ENCODE measurements at regions not wholly inside any gene's neighbourhood (a gene's known extent, or its start where the extent isn't known, plus 50 kb on each side); places are given as distances from the start of the nearest gene placed in this dataset.

GRCh38 chr5:174828804-174829510 is 104.6 kb downstream of the MSX2 start:
- TF ChIP-seq CTCF (IDR thresholded peaks at IDR 0.05; ENCODE audit: control insufficient read depth, insufficient read depth, low read depth, low read length, missing control alignments), result no peak
- DNase-seq (ENCODE audit: low read depth), result peak; percentile 64
- H3K4me3 ChIP-seq (ENCODE audit: control insufficient read depth, low read depth, low read length), result no peak overlapping the region

GRCh38 chr5:174827558-174827957 is 103.2 kb downstream of the MSX2 start:
- no peak for TF ChIP-seq CTCF (IDR thresholded peaks at IDR 0.05; ENCODE audit: control insufficient read depth, insufficient read depth, low read depth, low read length, missing control alignments)
- peak; percentile 74 for DNase-seq (ENCODE audit: low read depth)
- H3K4me3 ChIP-seq (ENCODE audit: control insufficient read depth, low read depth, low read length), result no peak overlapping the region

DNA sequence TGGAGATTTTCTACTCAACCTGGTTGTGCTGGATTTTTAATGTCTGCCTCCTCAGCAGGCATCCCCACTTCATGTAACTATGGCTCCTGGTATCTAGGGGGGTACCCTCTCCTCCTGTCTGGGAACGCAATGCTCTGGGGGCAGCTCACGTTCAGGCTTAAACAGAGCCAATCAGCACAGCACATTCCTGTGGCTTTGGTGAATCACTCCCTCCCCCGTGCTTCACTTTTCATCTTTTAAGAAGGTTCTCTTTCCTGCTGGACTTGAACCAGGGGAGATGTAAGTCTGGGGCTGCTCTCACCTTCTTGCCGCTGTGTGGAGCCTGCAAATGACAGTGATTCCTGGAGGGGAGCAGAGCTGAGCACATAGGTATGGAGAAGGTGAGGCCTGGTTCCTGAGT is 101.2 kb downstream of the MSX2 start:
- TF ChIP-seq CTCF (IDR thresholded peaks at IDR 0.05; ENCODE audit: control insufficient read depth, insufficient read depth, low read depth, low read length, missing control alignments), result no peak
- H3K4me3 ChIP-seq (ENCODE audit: control insufficient read depth, low read depth, low read length), result no peak overlapping the region; the same call in none of the 2 replicates
- DNase-seq (ENCODE audit: low read depth), result peak; percentile 40

DNA sequence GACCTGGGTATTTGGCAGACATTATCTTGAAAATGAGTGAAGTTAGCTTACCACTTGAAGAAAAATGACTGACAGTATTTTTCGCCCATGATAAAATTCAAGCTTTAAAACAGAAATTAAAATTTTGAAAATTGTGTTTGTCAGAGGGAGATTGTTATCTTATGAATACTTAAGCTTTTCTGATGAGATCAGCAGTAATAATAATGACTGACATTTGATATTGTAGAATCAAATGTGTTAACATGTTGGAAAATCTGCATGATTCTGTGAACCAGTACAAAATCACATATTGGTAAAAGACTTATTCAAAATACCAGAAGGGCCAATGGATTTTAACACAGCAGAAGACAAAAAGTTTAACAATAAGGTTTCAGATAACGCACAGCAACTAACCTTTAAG is 94.0 kb downstream of the MSX2 start:
- no peak overlapping the region for H3K4me3 ChIP-seq (ENCODE audit: control insufficient read depth, low read depth, low read length)
- no peak for TF ChIP-seq CTCF (IDR thresholded peaks at IDR 0.05; ENCODE audit: control insufficient read depth, insufficient read depth, low read depth, low read length, missing control alignments)
- DNase-seq (ENCODE audit: low read depth), result no peak

GRCh38 chr5:174817610-174818009 is 93.2 kb downstream of the MSX2 start:
- no peak for TF ChIP-seq CTCF (IDR thresholded peaks at IDR 0.05; ENCODE audit: control insufficient read depth, insufficient read depth, low read depth, low read length, missing control alignments)
- DNase-seq (ENCODE audit: low read depth), result no peak
- H3K4me3 ChIP-seq (ENCODE audit: control insufficient read depth, low read depth, low read length), result no peak overlapping the region

GRCh38 chr5:174816858-174817257 is 92.5 kb downstream of the MSX2 start:
- H3K4me3 ChIP-seq (ENCODE audit: control insufficient read depth, low read depth, low read length), result no peak overlapping the region
- peak; percentile 35 for TF ChIP-seq CTCF (IDR thresholded peaks at IDR 0.05; ENCODE audit: control insufficient read depth, insufficient read depth, low read depth, low read length, missing control alignments)
- DNase-seq (ENCODE audit: low read depth), result no peak

All from AG09309 (cell line).